Left colon (tissue), 2 donors: ENCODE measurements at regions not wholly inside any gene's neighbourhood (a gene's known extent, or its start where the extent isn't known, plus 50 kb on each side); places are given as distances from the start of the nearest gene placed in this dataset.

Experiments
- ATAC-seq: fragments of 200-7000 bp; cut with Tn5 transposase; one replicate; pipeline ENCODE4 v1.9.1; 2020; ENCODE audit warnings: mild to moderate bottlenecking, moderate library complexity
- DNase-seq, 2 donors: peaks; one replicate each; pipeline ENCODE4 v3.0.0-alpha.2; 2020
- intact Hi-C, 2 donors: fragments of 100-400 bp; cut with DNase I in 1 of 2; cut with micrococcal nuclease in 1 of 2; formaldehyde crosslinking; loops; one replicate each; pipeline versions ENCODE4 v1.11.2 to v1.14.0; 2022; cut with DNase I, micrococcal nuclease
- donor health status: DM: no; HTN: no; CAD: no.
- donor health status: DM: yes; HTN: yes; CAD: no.

GRCh38 chr16:49216593-49216992 lies 65.0 kb downstream of the CBLN1 start:
- peak; percentile 52 for ATAC-seq
- intact Hi-C loops: no loop called here
- no peak for DNase-seq

DNA sequence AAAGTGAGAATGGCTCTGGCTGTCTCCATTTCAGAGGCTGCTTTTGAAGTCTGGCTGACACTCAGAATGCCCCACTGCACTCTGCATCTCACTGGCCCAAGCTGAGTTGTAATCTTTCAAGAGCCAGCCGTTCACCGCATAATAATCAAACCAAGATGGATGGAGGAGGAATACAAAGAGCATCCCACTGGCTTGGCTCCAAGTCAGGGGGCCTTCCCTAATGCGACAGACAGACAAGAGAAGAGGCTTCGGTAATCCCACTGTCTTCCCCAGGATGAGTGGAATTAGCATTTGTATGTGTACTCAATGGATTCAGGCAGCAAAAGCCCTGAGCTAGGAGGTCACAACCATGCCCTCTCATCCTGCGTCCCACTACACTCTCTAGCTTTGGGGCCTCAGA lies 68.0 kb downstream of the CBLN1 start:
- DNase-seq (no peak), ATAC-seq (no peak)
- intact Hi-C loops: no loop called here

GRCh38 chr16:49204191-49204590 lies 77.4 kb downstream of the CBLN1 start:
- intact Hi-C loops: no loop called here
- DNase-seq: no peak
- ATAC-seq: no peak

DNA sequence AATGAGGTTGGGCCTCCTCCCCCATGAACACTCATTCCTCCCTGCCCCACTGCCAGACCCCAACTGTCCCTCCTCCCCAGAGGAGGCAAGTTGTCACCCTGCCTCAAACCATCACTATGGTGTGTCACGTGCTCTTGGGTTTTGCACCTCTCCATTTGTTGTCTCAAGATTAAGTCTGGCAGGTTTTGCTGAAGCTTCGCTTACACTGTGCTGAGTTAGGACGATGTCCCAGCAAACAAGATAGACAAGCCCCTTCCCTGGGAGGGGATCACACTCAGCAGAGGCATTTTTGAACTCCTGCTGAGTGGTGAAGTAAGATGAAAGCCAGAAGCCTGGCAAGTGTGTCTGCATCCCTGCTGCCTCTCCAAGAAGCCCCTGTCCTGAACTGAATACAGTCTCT lies 78.3 kb downstream of the CBLN1 start:
- no peak for DNase-seq
- ATAC-seq: no peak
- intact Hi-C loops: no loop called here

GRCh38 chr16:49201118-49201517 lies 80.5 kb downstream of the CBLN1 start:
- no peak for DNase-seq
- intact Hi-C loops: no loop called here
- ATAC-seq: no peak

DNA sequence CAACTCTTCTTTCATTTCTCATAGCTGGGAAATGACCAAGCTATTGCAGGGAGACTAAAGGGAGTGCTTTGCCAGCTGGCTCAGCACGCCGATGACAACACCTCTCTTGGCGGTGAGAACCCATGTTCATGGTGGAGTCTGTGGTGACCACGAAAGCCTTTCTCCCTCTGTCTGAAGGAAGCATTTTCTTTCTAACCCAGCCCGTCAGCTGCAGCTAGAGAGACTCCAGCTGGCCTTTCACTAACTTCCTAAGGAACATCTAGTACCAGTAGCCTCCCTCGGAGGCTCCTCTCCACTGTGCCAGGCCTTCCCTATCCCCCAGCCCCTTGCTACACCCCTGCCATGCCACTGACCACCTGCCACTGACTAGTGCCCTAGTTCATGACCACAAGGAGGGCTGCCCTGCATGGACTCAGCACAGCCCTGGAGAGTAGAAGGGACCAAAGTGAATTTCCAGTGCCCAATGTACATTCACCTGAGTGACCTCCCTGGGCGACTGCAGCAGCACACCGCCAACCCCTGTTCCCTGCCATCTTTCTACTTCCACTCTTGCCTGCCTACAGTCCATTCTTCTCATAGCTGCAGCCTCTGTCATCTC lies 81.3 kb downstream of the CBLN1 start:
- DNase-seq (no peak), ATAC-seq (no peak)
- intact Hi-C loops: no loop called here

- DNase-seq: no peak
- no peak for ATAC-seq
- intact Hi-C loops: no loop called here
Observed at GRCh38 chr16:49195237-49195548, 86.4 kb downstream of the CBLN1 start.

GRCh38 chr16:49194537-49195236 lies 87.0 kb downstream of the CBLN1 start:
- DNase-seq (no peak), ATAC-seq (no peak)
- intact Hi-C loops: no loop called here

DNA sequence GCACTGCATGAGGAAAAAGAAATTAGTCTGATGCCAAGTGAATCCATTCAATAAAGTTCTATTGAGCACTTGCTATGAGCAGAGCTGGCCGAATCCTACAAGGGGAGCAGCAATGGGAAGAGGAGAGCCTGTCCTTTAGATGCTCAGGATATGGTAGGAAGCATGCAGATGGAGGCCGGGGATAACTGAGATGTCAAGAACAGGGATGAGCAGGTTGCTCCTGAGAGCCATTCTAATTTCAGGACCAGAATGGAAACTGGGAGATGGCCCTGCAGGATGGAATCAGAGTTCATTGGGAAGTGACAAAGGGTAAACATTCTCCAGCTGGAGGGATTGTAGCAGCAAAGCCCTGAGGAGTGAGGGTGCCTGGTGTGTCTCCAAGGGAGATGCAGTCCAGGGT lies 88.0 kb downstream of the CBLN1 start:
- no peak for DNase-seq
- ATAC-seq: no peak
- intact Hi-C loops: no loop called here

GRCh38 chr16:49189286-49189685 lies 92.4 kb downstream of the CBLN1 start:
- ATAC-seq (no peak), DNase-seq (no peak)
- intact Hi-C loops: no loop called here

DNA sequence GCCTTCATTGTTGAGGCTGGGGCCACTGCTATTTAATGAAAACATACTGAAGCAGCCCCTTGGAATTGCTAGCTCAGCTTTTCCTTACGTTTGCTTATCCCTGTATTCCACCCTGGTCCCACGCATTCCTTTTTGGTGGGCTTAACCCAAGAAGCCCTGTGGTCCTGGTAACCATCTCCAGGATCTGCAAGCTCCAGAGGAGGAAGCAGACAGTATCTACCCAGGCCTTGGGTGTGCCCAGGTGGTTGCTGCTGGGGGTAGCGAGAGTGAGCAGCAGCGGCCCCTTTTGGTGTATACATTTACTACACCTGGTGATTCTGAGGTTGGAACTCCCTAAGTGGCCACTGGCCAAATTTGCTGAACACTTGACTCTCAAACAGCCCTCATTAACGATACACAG lies 97.7 kb downstream of the CBLN1 start:
- DNase-seq: peak; percentile 40 to 70
- peak; percentile 63 for ATAC-seq
- intact Hi-C loops: no loop called here

- ATAC-seq (peak; percentile 76), DNase-seq (peak; percentile 61 to 62)
- intact Hi-C loops: no loop called here
Observed at GRCh38 chr16:49181791-49182518, 99.7 kb downstream of the CBLN1 start.

GRCh38 chr16:49179714-49180330 lies 101.8 kb downstream of the CBLN1 start:
- DNase-seq (peak; percentile 64 to 71), ATAC-seq (peak; percentile 84)
- intact Hi-C loops: no loop called here

DNA sequence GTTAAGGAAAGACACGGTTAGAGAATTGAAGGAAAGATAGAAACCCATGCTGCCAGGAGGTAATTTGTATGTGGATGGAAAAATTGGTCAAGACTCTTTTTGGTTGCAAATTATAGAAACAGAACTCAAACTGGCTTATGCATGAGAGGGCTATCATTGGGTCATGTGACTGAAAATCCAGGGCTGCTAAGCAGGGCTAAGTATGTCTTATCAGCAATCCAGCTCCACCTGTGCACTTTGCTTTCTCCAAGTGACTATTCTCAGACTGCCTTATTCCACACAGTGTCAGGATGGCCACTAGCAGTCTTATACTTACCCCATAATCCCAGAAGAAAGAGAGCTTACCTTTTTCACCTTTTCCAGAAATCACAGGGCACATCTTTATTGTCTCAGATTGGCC lies 113.5 kb downstream of the CBLN1 start:
- ATAC-seq (peak; percentile 50), DNase-seq (no peak)
- intact Hi-C loops: no loop called here

- no peak for DNase-seq
- ATAC-seq: no peak
- intact Hi-C loops: no loop called here
Observed at GRCh38 chr16:49165025-49165424, 116.6 kb downstream of the CBLN1 start.

- no peak for ATAC-seq
- no peak for DNase-seq
- intact Hi-C loops: no loop called here
Observed at GRCh38 chr16:49161191-49161590, 120.4 kb downstream of the CBLN1 start.

DNA sequence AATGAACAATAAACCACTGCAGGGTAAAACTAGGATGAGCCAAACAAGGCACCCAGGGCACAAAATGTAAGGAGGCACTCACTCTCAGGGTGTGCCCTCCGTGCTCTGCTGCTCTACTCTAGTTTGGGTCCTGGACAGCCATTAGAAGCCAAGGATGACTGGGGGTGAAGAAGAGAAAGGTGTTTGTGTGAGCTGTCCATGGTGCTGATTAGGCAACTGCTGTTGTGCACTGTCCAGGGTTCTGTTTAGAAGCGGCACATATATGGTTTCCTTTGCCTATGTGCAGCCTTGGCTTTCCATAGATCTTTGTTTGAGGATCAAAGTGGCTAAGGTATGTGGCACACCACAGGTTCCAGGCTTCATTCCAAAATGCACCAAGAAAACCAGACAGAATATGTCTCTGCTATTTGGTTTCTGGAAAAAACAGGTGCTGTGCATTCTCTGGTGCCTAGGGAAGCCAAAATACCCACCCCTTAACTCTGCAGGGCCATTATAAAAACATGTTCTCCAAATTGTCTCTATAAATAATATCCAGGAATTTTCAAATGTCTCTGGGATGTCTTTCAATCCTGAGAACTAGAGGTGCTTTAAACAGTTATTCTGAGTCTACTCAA lies 123.5 kb downstream of the CBLN1 start:
- intact Hi-C loops: no loop called here
- ATAC-seq (peak; percentile 73), DNase-seq (peak; percentile 24 to 40)

GRCh38 chr16:49150341-49150740 lies 131.3 kb downstream of the CBLN1 start:
- intact Hi-C loops: no loop called here
- no peak for DNase-seq
- no peak for ATAC-seq

DNA sequence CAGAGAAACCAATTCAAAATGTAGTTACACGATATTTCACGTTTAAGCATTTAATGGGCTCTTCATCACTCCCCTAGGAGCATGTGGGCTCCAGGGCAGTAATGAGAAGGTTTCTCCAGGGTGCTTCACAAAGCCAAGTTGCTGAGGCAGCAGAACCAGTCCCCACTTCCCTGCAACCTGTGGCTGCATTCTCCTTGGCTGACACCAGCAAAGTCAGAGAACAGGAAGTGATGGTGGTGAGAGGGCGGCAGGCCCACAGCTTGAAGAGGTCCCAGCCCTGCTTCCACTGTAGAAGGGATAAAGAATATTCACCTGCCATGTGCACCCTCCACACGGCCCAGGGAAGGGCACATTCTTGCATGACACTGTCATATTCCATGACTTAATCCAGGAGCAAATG lies 133.2 kb downstream of the CBLN1 start:
- ATAC-seq (no peak), DNase-seq (no peak)
- intact Hi-C loops: no loop called here

DNA sequence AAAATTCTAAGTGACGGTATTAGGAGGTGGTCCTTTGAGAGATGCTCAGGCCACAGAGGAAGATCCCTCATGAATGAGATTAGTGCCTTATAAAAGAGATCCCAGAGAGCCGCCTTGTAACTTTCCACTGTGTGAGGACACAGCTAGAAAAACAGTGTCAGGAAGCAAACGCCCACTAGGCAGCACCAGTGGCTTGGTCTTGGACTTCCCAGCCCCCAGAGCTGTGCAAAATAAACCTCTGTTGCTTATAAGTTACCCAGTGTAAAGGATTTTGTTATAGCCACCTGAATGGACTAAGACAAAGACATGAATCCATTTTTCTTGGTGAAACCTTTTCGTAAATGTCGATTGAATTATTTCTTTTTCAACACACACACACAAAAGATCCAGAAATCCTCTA lies 141.0 kb downstream of the CBLN1 start:
- intact Hi-C loops: no loop called here
- ATAC-seq (no peak), DNase-seq (no peak)
